Limb (tissue), 2 donors: ENCODE measurements at regions not wholly inside any gene's neighbourhood (a gene's known extent, or its start where the extent isn't known, plus 50 kb on each side); places are given as distances from the start of the nearest gene placed in this dataset.
"Not testable (repeated sequence)": the region's sequence is repeated elsewhere in the genome, so short reads cannot be mapped to it uniquely, and the experiment has no call there.

Source experiments
- DNase-seq, 2 donors: peaks; one replicate each; pipeline ENCODE4 v3.0.0-alpha.2; 2016; ENCODE audit errors: extremely low spot score in 2 of 2

DNA sequence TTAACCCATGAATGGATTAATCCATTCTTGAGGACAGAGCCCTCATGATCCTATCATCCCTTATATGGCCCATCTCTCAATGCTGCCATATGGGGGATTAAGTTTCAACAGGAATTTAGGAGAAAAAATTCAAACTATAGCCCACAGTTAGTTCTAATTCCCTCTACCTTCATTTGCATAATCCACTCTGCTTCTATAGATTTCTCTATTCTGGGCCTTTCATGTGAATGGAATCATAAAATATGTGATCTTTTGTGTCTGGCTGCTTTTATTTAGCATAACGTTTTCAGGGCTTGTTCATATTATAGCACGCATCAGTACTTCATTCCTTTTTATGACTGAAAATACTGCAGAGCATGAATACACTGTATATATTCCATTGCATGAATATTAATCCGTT is 55.4 kb downstream of the CTSL start:
- DNase-seq = no peak

DNA sequence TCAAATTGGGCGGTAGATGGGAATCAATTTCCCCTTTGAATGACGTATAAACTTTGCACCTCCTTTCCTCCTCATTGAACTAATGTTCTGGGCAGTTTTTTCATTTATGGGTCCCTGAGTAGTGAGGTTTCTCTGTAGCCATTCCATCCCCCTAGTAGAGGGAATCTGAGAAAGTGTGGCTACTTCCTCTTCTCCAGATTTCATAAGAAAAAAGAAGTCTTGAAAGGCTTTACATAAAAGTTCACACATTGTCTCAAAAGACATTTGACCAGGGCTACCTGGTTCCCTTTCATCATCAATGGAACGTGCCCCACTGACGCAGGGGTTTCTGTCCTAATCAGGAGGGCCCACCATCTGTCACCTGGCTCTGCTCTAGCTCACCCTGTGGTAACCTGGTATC is 57.3 kb downstream of the CTSL start:
- no peak for DNase-seq

DNA sequence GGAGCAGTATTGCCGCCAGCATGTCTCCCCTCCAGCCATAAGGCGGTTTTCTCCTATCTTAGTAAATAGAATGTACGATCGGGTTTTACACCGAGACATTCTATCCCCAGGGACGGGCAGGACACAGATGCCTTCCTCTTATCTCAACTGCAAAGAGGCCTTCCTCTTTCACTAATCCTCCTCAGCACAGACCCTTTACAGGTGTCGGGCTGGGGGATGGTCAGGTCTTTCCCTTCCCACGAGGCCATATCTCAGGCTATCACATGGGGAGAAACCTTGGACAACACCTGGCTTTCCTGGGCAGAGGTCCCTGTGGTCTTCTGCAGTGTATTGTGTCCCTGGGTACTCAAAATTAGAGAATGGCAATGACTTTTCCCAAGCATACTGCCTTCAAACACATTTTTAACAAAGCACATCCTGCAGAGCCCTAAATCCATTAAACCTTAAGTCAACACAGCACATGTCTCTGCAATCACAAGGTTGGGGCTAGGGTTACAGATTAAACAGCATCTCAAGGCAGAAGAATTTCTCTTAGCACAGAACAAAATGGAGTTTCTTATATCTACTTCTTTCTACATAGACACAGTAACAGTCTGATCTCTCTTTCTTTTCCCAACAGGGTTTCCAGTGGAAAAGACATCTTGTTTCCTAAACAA is 59.5 kb downstream of the CTSL start:
- not testable (repeated sequence) for DNase-seq

DNA sequence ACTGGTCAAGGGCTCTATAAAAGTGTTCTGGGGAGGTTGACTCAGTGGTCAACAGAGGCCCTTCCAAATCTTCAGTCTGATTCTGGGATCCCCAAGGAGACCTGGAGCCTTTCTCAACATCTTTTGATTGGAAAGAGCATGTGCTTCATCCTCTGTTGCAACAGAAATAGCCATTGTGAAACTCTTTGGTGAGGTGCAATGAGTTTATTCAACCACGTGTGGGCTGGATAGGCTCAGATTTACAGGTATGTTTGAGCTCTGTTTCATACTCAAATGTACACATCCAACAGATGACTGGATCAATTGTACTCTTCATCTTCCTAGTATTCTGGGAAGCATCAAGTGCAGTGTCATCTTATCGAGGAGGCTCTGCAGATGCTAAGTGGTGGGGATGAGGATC is 60.5 kb downstream of the CTSL start:
- no peak for DNase-seq

- DNase-seq = no peak
Observed at GRCh38 chr9:87786876-87787275, 61.0 kb downstream of the CTSL start.

DNA sequence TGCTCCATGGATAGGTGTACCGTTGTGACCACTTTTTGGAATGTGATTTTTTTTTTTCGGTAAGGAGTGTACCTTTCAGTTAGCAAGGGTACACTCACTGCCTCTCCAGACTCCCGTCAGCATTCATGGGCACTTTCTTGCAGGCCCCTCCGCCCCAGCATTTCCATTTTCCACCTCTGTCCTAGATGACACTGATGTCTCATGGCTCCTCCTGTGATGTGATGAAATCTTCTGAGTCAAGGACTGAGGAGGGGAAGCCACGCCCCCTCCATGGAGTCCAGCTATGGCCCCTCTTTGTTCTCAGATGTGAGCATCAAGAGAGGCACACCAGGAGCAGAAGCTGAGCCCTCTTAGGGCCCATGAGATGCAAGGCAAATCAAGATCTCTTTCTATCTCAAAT is 61.8 kb downstream of the CTSL start:
- no peak for DNase-seq

DNA sequence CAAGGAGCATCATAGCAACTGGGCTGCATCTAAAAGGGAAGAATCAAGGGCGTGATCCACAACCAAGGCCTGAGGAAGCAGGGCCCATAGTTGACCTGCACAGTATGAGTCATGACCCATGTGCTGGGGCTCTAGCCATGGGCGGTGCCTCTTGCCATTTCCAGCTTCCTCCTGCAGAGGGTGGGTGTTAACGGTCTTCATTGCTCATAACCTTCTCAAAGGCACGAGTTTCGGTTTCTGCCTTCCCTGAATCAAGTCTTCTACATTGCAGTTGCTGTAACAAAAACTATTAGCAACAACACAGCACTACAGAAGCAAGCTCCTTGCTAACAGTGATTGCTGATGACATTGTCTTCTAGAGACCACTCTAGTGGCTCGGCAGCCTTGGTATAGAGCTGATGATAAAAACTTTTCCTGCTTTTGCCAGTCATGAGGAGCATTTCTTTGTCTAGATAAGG is 66.9 kb downstream of the CTSL start:
- no peak for DNase-seq

GRCh38 chr9:87793292-87793691 is 67.4 kb downstream of the CTSL start:
- DNase-seq = no peak

DNA sequence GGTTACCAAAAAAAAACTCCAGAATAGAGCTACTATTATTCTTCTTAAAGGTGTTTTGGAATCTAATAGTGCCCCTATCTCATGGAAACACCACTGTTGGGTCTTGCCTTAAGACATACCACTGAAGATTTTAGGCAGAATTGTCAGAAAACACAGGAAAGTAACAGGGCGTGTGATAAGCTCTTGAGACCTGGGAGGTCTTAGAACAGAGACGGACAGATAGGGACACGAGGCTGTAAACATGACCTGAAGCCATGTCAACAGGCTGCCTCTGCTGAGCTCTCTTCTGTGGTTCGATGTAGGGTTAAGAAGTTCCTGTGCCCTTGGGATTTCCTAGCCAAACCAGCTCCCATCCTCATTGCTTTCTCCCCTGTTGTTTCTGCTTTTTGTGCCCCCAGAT is 69.3 kb downstream of the CTSL start:
- no peak for DNase-seq

GRCh38 chr9:87796196-87796595 is 70.3 kb downstream of the CTSL start:
- no peak for DNase-seq

DNA sequence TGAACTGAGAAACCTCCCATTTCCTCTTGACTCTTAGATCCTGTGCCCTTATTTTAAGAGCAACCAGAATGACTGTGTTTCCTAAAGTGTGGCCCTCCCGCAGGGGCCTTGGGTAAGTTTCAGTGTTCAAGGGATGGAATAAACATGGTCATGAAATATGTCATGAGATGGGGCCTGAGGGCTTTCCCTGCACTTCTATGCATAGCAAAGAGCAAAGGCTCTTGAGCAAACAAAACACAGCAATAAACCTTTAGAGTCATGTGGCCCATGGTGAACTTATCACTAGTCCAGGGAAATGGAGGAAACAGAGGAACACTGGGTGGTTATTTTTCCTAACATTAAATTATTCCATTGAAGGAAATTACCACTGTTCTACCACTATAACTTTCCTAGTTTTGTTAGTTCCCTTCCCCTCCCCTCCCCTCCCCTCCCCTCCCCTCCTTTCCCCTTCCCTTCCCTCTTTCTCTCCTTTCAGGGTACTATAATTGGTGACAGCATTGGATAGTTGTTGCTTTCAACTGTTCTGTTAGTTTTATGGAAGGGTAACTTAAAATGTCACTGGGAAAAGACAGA is 72.4 kb downstream of the CTSL start:
- no peak for DNase-seq

- DNase-seq = no peak
Observed at GRCh38 chr9:87799503-87799902, 73.6 kb downstream of the CTSL start.

- DNase-seq = no peak
Observed at GRCh38 chr9:87800456-87800855, 74.5 kb downstream of the CTSL start.

DNA sequence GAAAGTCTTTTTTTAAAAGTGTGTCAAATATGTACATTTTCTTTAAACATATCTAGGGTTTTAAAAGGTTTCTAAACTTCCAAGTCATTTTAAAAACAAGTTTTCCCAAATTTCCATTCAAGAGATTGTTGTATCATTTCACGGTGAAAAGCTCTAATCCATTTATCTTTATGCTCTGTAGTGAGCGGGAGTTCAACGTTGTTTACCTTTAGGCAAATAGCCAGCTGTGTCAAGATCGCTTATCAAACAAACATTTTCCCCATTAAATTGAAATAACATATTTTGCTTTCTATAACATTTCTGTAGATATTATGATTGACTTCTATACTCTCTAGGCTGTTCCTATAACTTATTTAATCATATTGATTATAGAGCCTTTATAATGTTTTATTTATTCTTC is 75.1 kb downstream of the CTSL start:
- DNase-seq = no peak

- no peak for DNase-seq
Observed at GRCh38 chr9:87803166-87803565, 77.2 kb downstream of the CTSL start.

- no peak for DNase-seq
Observed at GRCh38 chr9:87803623-87804345, 77.9 kb downstream of the CTSL start.

- DNase-seq = no peak
Observed at GRCh38 chr9:87805259-87805658, 77.4 kb upstream of the SPATA31E1 start.

DNA sequence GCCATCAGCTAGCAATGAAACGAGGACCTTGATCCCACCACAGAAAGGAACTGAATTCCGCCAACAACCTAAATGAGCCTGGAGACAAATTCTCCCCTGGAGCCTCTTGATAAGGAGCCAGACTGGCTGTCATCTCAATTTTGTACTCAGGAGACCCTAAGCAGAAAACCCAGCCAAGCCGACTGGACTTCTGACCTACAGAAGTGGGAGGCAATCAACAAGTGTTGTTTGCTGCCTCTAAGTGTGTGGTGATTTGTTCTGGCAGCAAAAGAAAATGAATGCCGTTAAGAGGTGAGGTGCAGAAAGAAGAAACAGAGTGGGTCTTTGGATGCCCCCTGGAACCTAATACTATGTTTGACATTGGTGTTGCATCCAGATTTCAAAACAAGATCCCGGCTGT is 72.7 kb upstream of the SPATA31E1 start:
- no peak for DNase-seq

DNA sequence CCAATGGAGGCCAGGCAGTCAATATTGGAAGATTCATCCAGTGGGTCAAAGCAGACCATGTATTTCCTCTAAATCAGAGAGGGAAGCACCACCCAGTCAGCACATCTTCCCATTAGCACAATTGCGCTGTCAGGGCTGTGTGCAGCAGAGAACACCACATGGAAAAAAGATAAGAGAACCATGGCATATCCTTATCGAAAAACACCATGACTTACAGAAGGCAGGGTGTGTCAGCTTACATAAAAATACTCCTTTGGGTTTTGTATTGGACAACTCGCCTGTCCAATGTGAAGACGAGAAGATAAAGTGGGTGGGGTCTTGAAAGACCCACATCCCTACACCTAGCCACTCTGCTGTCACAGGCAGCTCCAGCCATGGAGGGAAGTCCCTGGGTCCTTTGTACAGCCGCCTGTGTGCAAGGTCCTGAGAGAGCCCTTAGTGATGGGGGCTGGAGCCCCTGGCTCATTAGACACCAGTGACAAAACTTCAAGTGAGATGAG is 71.9 kb upstream of the SPATA31E1 start:
- no peak for DNase-seq

DNA sequence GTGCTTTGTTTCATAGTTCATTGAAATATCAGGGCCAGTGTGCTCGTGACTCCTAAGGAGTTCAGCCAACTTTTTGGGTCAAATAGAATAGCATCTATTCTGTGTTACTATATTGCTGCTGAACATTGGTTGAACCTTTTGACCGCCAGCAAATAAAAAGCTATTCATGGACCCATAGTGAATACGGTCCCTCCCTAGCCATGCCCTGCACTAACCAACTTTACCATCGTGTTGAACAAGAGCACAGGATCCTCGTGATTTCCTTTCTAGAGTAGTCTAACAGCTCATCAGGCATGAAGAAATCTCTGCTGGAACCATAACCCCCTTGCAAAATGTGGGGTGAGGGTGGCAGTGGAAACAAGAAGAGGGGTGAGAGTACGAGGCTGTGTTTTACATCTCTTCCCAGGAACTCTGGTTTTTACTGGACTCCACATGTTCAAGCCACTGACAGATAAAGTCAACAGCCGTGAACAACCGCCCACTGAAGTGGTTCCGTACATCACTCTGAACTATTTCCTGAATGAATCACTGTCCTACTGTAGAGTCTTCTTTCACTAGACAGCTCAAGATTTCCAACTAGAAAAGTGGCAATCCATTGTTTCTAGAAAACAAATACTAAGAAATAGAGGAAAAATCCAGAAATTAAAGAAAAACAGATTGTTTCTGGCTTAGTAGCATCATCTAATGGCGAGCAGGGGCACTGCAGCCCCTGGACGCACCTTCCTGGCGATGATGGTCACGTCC is 70.1 kb upstream of the SPATA31E1 start:
- no peak for DNase-seq

- DNase-seq = no peak
Observed at GRCh38 chr9:87813119-87813463, 69.6 kb upstream of the SPATA31E1 start.

DNA sequence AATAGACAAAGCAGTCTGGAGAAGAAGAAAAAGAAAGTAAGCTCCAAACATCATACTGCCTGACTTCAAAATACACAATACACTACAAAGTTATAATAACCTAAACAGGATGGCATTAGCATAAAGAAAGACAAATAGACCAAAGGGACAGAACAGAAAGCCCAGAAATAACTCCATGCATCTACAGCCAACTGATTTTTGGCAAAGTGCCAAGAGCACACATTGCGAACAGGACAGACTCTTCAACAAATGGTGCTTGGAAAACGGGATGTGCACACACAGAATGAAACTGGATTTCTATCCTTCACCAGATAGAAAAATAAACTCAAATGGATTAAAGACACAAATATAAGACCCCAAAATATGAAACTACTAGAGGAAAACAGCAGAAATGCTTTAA is 66.6 kb upstream of the SPATA31E1 start:
- peak in 1 of 2 donors; percentile 56 for DNase-seq
